ENCODE measurements at regions not wholly inside any gene's neighbourhood (a gene's known extent, or its start where the extent isn't known, plus 50 kb on each side); places are given as distances from the start of the nearest gene placed in this dataset.

DNA sequence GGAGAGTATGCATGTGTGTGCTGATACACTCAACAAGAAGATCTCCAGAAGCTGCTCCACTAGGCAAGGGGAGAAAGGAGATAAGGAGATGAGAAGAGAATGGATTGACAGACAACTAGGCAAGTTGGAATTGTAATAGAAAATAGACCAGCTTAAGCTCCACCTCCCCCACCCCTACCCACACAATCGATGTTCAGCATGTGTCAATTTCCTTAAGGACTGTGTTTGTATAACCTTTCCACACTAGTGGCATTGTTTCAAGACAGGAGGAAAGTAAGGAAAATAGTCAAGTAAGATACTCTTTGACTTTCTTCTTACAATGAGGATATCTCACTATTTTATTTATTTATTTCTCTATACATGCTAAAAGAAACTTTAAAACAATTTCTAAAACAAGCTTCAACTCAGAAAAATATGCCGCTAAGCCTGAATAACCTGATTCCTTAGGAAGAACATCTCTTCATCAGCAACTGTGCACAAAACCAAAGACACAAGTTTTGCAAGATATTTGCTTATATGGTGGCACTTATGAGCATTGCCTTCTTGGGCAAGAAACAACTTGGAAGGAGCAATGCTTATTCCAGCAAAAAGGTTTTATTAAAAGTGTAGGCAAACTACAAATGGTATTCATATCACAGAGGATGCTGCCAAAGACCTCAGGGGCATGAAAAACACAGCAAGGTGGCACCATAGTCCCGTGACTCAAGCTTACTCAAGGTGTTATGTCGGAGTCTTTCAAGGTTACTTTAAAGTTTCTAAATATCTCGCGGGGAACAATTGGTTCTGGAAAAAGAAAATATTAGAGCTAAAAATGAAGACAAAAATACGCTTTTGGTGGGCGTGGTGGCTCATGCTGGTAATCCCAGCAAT is 249.1 kb downstream of the COL12A1 start:
- no peaks in the 10 kb centered on the region for H3K36me3 Mint-ChIP-seq
- no peak overlapping the region for H3K27ac Mint-ChIP-seq
- H3K27me3 ChIP-seq (ENCODE audit: control insufficient read depth in 2 of 2, insufficient read depth in 2 of 2, low read length in 2 of 2): no peaks in the 10 kb centered on the region
- H3K4me3 ChIP-seq (ENCODE audit: low read length): no peak overlapping the region
- H3K4me1 Mint-ChIP-seq: no peaks in the 10 kb centered on the region
- H3K4me3 Mint-ChIP-seq: no peak overlapping the region
- no peaks in the 10 kb centered on the region for H3K9me3 ChIP-seq (ENCODE audit: control insufficient read depth in 2 of 3, low read length in 3 of 3)
- intact Hi-C loops (cut with micrococcal nuclease): no loop called here
- no peak for ATAC-seq
- peaks cover 0 to 13% (median 2%) of the 10 kb centered on the region in 11 donors for H3K9me3 Mint-ChIP-seq
- no peaks in the 10 kb centered on the region for H3K36me3 ChIP-seq (ENCODE audit: control insufficient read depth in 2 of 3, insufficient read depth in 3 of 3, low read length in 3 of 3)
- DNase-seq: no peak
- H3K27me3 Mint-ChIP-seq: no peaks in the 10 kb centered on the region
- POLR2A ChIA-PET: no interaction called here
- H3K27ac ChIP-seq (ENCODE audit: low read depth, low read length): no peak overlapping the region
- no peaks in the 10 kb centered on the region for H3K4me1 ChIP-seq (ENCODE audit: control insufficient read depth in 2 of 2, insufficient read depth in 2 of 2, low read length in 2 of 2)
- CTCF ChIA-PET: no interaction called here

DNA sequence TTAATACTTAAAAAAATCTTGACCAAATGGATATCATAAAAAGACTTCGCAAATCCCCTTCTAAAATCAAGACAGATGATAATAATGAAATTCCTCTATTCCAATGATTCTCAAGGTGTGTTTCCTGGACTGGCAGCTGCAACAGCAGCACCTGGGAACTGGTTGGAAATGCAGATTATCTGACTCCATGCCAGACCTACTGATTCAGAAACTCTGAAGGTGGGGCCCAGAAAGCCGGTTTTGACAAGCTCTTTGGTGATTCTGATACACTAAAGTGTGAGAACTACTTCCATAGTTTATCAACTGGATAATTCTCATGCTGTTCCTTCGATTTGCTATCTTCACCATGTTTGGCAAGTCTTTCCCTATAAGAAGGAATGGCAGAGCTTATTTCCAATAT is 252.1 kb downstream of the COL12A1 start:
- no peaks in the 10 kb centered on the region for H3K36me3 Mint-ChIP-seq
- ATAC-seq (no peak), DNase-seq (no peak)
- Histone ChIP-seq H3K4me3 (ENCODE audit: low read length) (no peak overlapping the region), H3K36me3 (ENCODE audit: control insufficient read depth in 2 of 3, insufficient read depth in 3 of 3, low read length in 3 of 3) (no peaks in the 10 kb centered on the region), H3K27me3 (ENCODE audit: control insufficient read depth in 2 of 2, insufficient read depth in 2 of 2, low read length in 2 of 2) (no peaks in the 10 kb centered on the region), H3K9me3 (ENCODE audit: control insufficient read depth in 2 of 3, low read length in 3 of 3) (no peaks in the 10 kb centered on the region), H3K27ac (ENCODE audit: low read depth, low read length) (no peak overlapping the region), H3K4me1 (ENCODE audit: control insufficient read depth in 2 of 2, insufficient read depth in 2 of 2, low read length in 2 of 2) (no peaks in the 10 kb centered on the region)
- H3K27me3 Mint-ChIP-seq: no peaks in the 10 kb centered on the region
- H3K4me1 Mint-ChIP-seq: no peaks in the 10 kb centered on the region
- H3K9me3 Mint-ChIP-seq: peaks cover 0 to 22% (median 5%) of the 10 kb centered on the region in 11 donors
- POLR2A ChIA-PET: no interaction called here
- CTCF ChIA-PET: no interaction called here
- intact Hi-C loops (cut with micrococcal nuclease): no loop called here
- H3K4me3 Mint-ChIP-seq: no peak overlapping the region
- no peak overlapping the region for H3K27ac Mint-ChIP-seq

DNA sequence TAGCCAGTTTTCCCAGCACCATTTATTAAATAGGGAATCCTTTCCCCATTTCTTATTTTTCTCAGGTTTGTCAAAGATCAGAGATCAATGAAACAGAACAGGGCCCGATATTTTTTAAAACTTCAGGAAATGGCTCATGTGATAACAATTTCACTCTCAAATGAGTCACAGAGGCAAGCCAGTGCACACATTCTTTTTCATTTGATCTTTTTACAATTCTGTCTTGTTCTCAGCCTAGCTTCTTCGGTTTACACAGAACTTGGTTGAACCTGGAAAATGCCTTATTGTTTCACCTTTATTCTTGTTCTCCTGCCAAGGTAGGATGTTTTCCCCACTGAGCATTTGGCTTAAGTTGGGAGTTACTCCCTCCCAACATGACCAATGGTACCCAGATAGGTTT is 258.9 kb downstream of the COL12A1 start:
- ChIA-PET CTCF (no interaction called here), POLR2A (no interaction called here)
- intact Hi-C loops (cut with micrococcal nuclease): no loop called here
- H3K9me3 ChIP-seq (ENCODE audit: control insufficient read depth in 2 of 3, low read length in 3 of 3): no peaks in the 10 kb centered on the region
- DNase-seq (no peak), ATAC-seq (no peak)
- Mint-ChIP-seq H3K27ac (no peak overlapping the region), H3K9me3 (peaks cover 0 to 18% (median 2%) of the 10 kb centered on the region in 11 donors), H3K4me1 (no peaks in the 10 kb centered on the region), H3K36me3 (no peaks in the 10 kb centered on the region), H3K27me3 (no peaks in the 10 kb centered on the region), H3K4me3 (no peak overlapping the region)
- no peaks in the 10 kb centered on the region for H3K4me1 ChIP-seq (ENCODE audit: control insufficient read depth in 2 of 2, insufficient read depth in 2 of 2, low read length in 2 of 2)
- no peaks in the 10 kb centered on the region for H3K36me3 ChIP-seq (ENCODE audit: control insufficient read depth in 2 of 3, insufficient read depth in 3 of 3, low read length in 3 of 3)
- no peak overlapping the region for H3K4me3 ChIP-seq (ENCODE audit: low read length)
- no peaks in the 10 kb centered on the region for H3K27me3 ChIP-seq (ENCODE audit: control insufficient read depth in 2 of 2, insufficient read depth in 2 of 2, low read length in 2 of 2)
- no peak overlapping the region for H3K27ac ChIP-seq (ENCODE audit: low read depth, low read length)

DNA sequence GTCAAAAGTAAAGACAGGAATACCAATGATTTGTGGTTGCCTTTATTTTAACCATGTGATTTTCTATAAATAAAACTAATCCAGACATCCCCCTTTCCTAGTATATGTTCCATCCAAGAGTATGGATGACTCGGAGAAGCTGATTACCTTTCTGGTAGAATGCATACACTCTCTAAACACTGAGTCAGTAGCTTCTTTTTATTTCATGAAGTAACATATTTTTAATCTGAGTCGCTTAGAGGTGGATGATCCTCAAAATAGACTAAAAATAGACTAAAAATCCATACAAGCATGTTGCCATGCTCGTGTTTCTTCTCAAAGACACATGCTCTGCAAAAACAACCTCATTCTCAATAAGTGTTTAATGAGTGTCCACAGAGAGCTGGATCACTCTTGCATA is 263.7 kb downstream of the COL12A1 start:
- peaks cover 0 to 4% (median 0%) of the 10 kb centered on the region in 11 donors for H3K9me3 Mint-ChIP-seq
- no peaks in the 10 kb centered on the region for H3K4me1 Mint-ChIP-seq
- no peaks in the 10 kb centered on the region for H3K27me3 ChIP-seq (ENCODE audit: control insufficient read depth in 2 of 2, insufficient read depth in 2 of 2, low read length in 2 of 2)
- H3K27ac Mint-ChIP-seq: no peak overlapping the region
- H3K36me3 ChIP-seq (ENCODE audit: control insufficient read depth in 2 of 3, insufficient read depth in 3 of 3, low read length in 3 of 3): no peaks in the 10 kb centered on the region
- ChIA-PET POLR2A (no interaction called here), CTCF (no interaction called here)
- DNase-seq (no peak), ATAC-seq (no peak)
- no peaks in the 10 kb centered on the region for H3K4me1 ChIP-seq (ENCODE audit: control insufficient read depth in 2 of 2, insufficient read depth in 2 of 2, low read length in 2 of 2)
- H3K9me3 ChIP-seq (ENCODE audit: control insufficient read depth in 2 of 3, low read length in 3 of 3): no peaks in the 10 kb centered on the region
- H3K4me3 ChIP-seq (ENCODE audit: low read length): no peak overlapping the region
- no peak overlapping the region for H3K27ac ChIP-seq (ENCODE audit: low read depth, low read length)
- no peak overlapping the region for H3K4me3 Mint-ChIP-seq
- no peaks in the 10 kb centered on the region for H3K36me3 Mint-ChIP-seq
- intact Hi-C loops (cut with micrococcal nuclease): no loop called here
- no peaks in the 10 kb centered on the region for H3K27me3 Mint-ChIP-seq

DNA sequence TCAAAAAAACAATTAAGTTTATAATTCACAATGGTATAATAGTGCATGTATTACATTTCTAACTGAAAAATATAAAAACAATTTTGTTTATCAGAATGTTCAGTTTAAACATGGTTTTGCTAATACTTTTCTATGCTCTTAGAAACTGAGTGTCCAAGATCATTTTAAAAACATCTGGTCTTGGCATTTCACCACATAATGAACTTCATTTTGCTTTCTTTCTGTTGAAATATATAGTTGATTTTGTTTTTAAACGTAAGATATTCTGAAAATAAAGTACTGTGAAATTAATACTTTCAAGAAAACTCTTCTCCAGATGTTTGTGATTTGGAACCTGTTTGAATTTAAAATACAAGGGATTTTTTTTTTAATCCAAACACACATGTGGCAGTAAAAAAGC is 264.4 kb downstream of the COL12A1 start:
- H3K4me1 Mint-ChIP-seq: no peaks in the 10 kb centered on the region
- no peaks in the 10 kb centered on the region for H3K36me3 Mint-ChIP-seq
- CTCF ChIA-PET: no interaction called here
- Histone ChIP-seq H3K27ac (ENCODE audit: low read depth, low read length) (no peak overlapping the region), H3K9me3 (ENCODE audit: control insufficient read depth in 2 of 3, low read length in 3 of 3) (no peaks in the 10 kb centered on the region), H3K27me3 (ENCODE audit: control insufficient read depth in 2 of 2, insufficient read depth in 2 of 2, low read length in 2 of 2) (no peaks in the 10 kb centered on the region), H3K4me1 (ENCODE audit: control insufficient read depth in 2 of 2, insufficient read depth in 2 of 2, low read length in 2 of 2) (no peaks in the 10 kb centered on the region), H3K4me3 (ENCODE audit: low read length) (no peak overlapping the region), H3K36me3 (ENCODE audit: control insufficient read depth in 2 of 3, insufficient read depth in 3 of 3, low read length in 3 of 3) (no peaks in the 10 kb centered on the region)
- H3K9me3 Mint-ChIP-seq: peaks cover 0 to 4% (median 0%) of the 10 kb centered on the region in 11 donors
- POLR2A ChIA-PET: no interaction called here
- DNase-seq (no peak), ATAC-seq (no peak)
- H3K27ac Mint-ChIP-seq: no peak overlapping the region
- H3K4me3 Mint-ChIP-seq: no peak overlapping the region
- intact Hi-C loops (cut with micrococcal nuclease): no loop called here
- H3K27me3 Mint-ChIP-seq: no peaks in the 10 kb centered on the region

DNA sequence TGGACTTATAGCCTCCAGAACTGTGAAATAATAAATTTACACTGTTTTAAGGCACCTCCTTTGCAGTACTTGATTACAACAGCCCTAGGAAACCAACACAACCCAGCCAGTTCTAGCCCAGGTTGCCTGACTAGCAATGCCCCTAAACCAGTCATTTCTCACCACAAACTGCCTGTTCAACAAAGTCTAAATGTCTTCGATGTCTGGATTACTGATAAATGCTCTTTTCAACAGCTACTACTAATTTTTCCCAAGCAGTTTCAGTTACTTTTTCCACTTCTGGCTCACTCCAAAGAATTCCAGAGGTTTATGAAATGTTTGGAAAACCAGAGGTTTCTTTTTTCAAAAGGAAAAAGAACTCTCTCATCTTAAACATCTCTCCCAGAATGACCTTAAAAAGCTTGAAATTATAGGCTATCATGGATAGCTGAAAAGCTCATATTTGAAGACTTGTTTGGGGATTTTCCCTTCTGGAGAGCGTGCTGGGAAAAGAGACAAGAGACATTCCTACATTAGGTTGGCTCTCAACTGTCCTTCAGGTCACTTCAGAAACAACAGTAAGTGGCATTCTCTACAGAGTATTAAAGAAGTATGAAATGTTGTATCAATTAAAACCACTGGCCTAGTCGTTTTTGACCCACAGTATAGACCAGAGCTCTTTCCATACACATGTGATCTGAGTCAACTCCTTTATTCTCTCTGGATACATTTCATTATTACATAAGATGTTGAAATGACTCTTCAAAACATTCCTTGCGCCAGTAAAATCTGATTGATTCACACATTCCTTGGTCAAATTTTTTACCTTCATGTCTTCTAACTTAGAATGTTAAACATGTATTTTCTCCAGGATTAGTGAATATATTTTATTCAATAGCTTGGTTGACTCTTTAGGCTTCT is 265.9 kb downstream of the COL12A1 start:
- no peaks in the 10 kb centered on the region for H3K27me3 Mint-ChIP-seq
- no peaks in the 10 kb centered on the region for H3K4me1 Mint-ChIP-seq

More for the DNA sequence above, 265.9 kb downstream of the COL12A1 start:
- H3K4me1 ChIP-seq (ENCODE audit: control insufficient read depth in 2 of 2, insufficient read depth in 2 of 2, low read length in 2 of 2): no peaks in the 10 kb centered on the region
- H3K27ac ChIP-seq (ENCODE audit: low read depth, low read length): no peak overlapping the region
- H3K4me3 Mint-ChIP-seq: no peak overlapping the region
- ATAC-seq (no peak), DNase-seq (no peak)
- intact Hi-C loops (cut with micrococcal nuclease): no loop called here
- H3K9me3 Mint-ChIP-seq: peaks cover 0 to 7% (median 0%) of the 10 kb centered on the region in 11 donors
- H3K27me3 ChIP-seq (ENCODE audit: control insufficient read depth in 2 of 2, insufficient read depth in 2 of 2, low read length in 2 of 2): no peaks in the 10 kb centered on the region
- CTCF ChIA-PET: no interaction called here
- no peak overlapping the region for H3K27ac Mint-ChIP-seq
- no peaks in the 10 kb centered on the region for H3K36me3 ChIP-seq (ENCODE audit: control insufficient read depth in 2 of 3, insufficient read depth in 3 of 3, low read length in 3 of 3)
- H3K4me3 ChIP-seq (ENCODE audit: low read length): no peak overlapping the region
- no peaks in the 10 kb centered on the region for H3K36me3 Mint-ChIP-seq
- H3K9me3 ChIP-seq (ENCODE audit: control insufficient read depth in 2 of 3, low read length in 3 of 3): no peaks in the 10 kb centered on the region
- POLR2A ChIA-PET: no interaction called here

Measured in naive thymus-derived CD4-positive, alpha-beta T cell (primary cell).